ENCODE measurements at regions not wholly inside any gene's neighbourhood (a gene's known extent, or its start where the extent isn't known, plus 50 kb on each side); places are given as distances from the start of the nearest gene placed in this dataset.

DNA sequence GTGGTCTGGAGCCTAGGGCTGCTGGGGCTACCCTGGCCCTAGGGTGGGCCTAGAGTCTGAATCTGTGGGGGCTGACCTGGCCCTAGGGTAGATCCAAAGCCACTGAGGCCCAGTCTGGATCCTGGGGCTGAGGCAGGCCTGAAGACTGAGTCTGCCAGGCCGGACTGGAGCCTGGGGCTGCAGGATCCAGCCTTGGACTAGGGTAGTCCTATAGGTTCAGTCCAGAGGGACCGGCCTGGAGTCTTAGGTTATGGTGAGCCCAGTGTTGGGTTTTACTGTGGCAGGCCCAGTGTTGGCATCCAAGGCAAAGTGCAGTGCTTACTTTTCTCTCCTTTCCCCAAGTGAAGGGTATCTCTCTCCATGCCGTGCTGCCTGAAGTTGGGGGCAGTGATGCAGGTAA is 227.9 kb upstream of the TAS2R1 start:
- in situ Hi-C loops (cut with HindIII; ENCODE audit: extremely low pct_ligation_motif_present, low pct_unique_long_range_greater_than_20kb) (no loop called here), intact Hi-C loops (cut with micrococcal nuclease; ENCODE audit: unreplicated experiment) (no loop called here)
- Histone ChIP-seq H3K27me3 (ENCODE audit: control insufficient read depth in 1 of 2, insufficient read depth in 2 of 2, low read length in 2 of 2) (no peaks in the 10 kb centered on the region), H4K20me1 (ENCODE audit: insufficient read depth, low read length) (no peaks in the 10 kb centered on the region), H3K4me2 (ENCODE audit: low read depth, low read length) (no peak overlapping the region), H3K4me1 (ENCODE audit: insufficient read depth, low read length) (no peaks in the 10 kb centered on the region), H3K79me2 (ENCODE audit: insufficient read depth, low read length) (no peaks in the 10 kb centered on the region), H3K9ac (ENCODE audit: insufficient read depth, low read depth, low read length) (no peak overlapping the region), H2AFZ (ENCODE audit: low read length) (no peak overlapping the region), H3K9me3 (ENCODE audit: low read length) (no peaks in the 10 kb centered on the region), H3K36me3 (replicated peaks in 1 of 2; ENCODE audit: control insufficient read depth in 1 of 2, insufficient read depth in 2 of 2, low read length in 2 of 2) (no peaks in the 10 kb centered on the region), H3K4me3 (replicated peaks in 1 of 3; ENCODE audit: insufficient read depth in 1 of 3, low read depth in 2 of 3, low read length in 3 of 3) (no peak overlapping the region), H3K27ac (ENCODE audit: extremely low read length, insufficient read depth, low read length) (no peak overlapping the region)
- ChIA-PET CTCF (ENCODE audit: low intra/inter-chr PET ratio, low total read pairs) (no interaction called here), POLR2A (no interaction called here)
- DNase-seq (ENCODE audit: low spot score) = no peak
- TF ChIP-seq, protein P1, sequence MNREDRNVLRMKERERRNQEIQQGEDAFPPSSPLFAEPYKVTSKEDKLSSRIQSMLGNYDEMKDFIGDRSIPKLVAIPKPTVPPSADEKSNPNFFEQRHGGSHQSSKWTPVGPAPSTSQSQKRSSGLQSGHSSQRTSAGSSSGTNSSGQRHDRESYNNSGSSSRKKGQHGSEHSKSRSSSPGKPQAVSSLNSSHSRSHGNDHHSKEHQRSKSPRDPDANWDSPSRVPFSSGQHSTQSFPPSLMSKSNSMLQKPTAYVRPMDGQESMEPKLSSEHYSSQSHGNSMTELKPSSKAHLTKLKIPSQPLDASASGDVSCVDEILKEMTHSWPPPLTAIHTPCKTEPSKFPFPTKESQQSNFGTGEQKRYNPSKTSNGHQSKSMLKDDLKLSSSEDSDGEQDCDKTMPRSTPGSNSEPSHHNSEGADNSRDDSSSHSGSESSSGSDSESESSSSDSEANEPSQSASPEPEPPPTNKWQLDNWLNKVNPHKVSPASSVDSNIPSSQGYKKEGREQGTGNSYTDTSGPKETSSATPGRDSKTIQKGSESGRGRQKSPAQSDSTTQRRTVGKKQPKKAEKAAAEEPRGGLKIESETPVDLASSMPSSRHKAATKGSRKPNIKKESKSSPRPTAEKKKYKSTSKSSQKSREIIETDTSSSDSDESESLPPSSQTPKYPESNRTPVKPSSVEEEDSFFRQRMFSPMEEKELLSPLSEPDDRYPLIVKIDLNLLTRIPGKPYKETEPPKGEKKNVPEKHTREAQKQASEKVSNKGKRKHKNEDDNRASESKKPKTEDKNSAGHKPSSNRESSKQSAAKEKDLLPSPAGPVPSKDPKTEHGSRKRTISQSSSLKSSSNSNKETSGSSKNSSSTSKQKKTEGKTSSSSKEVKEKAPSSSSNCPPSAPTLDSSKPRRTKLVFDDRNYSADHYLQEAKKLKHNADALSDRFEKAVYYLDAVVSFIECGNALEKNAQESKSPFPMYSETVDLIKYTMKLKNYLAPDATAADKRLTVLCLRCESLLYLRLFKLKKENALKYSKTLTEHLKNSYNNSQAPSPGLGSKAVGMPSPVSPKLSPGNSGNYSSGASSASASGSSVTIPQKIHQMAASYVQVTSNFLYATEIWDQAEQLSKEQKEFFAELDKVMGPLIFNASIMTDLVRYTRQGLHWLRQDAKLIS (CRISPR knock-in tag; IDR thresholded peaks at IDR 0.05) = no peak
- TF ChIP-seq CENPT (CRISPR knock-in tag; IDR thresholded peaks at IDR 0.05; ENCODE audit: low read depth) (no peak), ZNF567 (CRISPR knock-in tag; IDR thresholded peaks at IDR 0.05; ENCODE audit: borderline replicate concordance) (no peak), ZNF33B (CRISPR knock-in tag; IDR thresholded peaks at IDR 0.05) (no peak), ZNF563 (CRISPR knock-in tag; IDR thresholded peaks at IDR 0.05) (no peak), EP300 (IDR thresholded peaks at IDR 0.05; ENCODE audit: low read depth in 2 of 2, low read length in 2 of 2) (no peak), EP300 (CRISPR knock-in tag; IDR thresholded peaks at IDR 0.05; ENCODE audit: borderline replicate concordance) (no peak)
- TF ChIP-seq, protein P2, sequence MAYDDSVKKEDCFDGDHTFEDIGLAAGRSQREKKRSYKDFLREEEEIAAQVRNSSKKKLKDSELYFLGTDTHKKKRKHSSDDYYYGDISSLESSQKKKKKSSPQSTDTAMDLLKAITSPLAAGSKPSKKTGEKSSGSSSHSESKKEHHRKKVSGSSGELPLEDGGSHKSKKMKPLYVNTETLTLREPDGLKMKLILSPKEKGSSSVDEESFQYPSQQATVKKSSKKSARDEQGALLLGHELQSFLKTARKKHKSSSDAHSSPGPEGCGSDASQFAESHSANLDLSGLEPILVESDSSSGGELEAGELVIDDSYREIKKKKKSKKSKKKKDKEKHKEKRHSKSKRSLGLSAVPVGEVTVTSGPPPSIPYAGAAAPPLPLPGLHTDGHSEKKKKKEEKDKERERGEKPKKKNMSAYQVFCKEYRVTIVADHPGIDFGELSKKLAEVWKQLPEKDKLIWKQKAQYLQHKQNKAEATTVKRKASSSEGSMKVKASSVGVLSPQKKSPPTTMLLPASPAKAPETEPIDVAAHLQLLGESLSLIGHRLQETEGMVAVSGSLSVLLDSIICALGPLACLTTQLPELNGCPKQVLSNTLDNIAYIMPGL (CRISPR knock-in tag; IDR thresholded peaks at IDR 0.05; ENCODE audit: borderline replicate concordance in 1 of 2, low read depth in 1 of 2) = no peak
- TF ChIP-seq, protein P3, sequence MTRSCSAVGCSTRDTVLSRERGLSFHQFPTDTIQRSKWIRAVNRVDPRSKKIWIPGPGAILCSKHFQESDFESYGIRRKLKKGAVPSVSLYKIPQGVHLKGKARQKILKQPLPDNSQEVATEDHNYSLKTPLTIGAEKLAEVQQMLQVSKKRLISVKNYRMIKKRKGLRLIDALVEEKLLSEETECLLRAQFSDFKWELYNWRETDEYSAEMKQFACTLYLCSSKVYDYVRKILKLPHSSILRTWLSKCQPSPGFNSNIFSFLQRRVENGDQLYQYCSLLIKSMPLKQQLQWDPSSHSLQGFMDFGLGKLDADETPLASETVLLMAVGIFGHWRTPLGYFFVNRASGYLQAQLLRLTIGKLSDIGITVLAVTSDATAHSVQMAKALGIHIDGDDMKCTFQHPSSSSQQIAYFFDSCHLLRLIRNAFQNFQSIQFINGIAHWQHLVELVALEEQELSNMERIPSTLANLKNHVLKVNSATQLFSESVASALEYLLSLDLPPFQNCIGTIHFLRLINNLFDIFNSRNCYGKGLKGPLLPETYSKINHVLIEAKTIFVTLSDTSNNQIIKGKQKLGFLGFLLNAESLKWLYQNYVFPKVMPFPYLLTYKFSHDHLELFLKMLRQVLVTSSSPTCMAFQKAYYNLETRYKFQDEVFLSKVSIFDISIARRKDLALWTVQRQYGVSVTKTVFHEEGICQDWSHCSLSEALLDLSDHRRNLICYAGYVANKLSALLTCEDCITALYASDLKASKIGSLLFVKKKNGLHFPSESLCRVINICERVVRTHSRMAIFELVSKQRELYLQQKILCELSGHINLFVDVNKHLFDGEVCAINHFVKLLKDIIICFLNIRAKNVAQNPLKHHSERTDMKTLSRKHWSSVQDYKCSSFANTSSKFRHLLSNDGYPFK (CRISPR knock-in tag; IDR thresholded peaks at IDR 0.05; ENCODE audit: borderline replicate concordance) = no peak
- ATAC-seq = no peak
- BruUV-seq (replicated peaks) = no TSS peak
- FAIRE-seq = no peak
- 0% methylated on average over 2 of the region's 3 CpGs for WGBS (ENCODE audit: low lambda C conversion rate)
